Uterus (tissue), 3 donors: ENCODE measurements at regions not wholly inside any gene's neighbourhood (a gene's known extent, or its start where the extent isn't known, plus 50 kb on each side); places are given as distances from the start of the nearest gene placed in this dataset.

Experiments
- DNase-seq, 2 donors: peaks; one replicate each; pipeline ENCODE4 v3.0.0-alpha.2; 2019 to 2020
- H3K27ac ChIP-seq, 2 donors: fragments of 200-600 bp; sonication (generic); 1 replicate in 1 of 2; 2 replicates in 1 of 2; pipeline ENCODE4 v1.5.1; 2016 to 2018
- H3K27me3 ChIP-seq, 2 donors: fragments of 200-600 bp; sonication (generic); one replicate each; pipeline ENCODE4 v1.5.1; 2018 to 2019; ENCODE audit warnings: control low read depth in 1 of 2
- H3K36me3 ChIP-seq, 2 donors: fragments of 200-600 bp; sonication (generic); one replicate each; pipeline ENCODE4 v1.5.1; 2019; ENCODE audit warnings: control low read depth in 1 of 2
- H3K4me1 ChIP-seq, 2 donors: fragments of 200-600 bp; sonication (generic); one replicate each; pipeline ENCODE4 v1.5.1; 2018 to 2019; ENCODE audit warnings: control low read depth in 1 of 2
- H3K4me3 ChIP-seq, 2 donors: fragments of 200-600 bp; sonication (generic); 1 replicate in 1 of 2; 2 replicates in 1 of 2; pipeline ENCODE4 v1.5.1; 2018 to 2019; ENCODE audit warnings: mild to moderate bottlenecking in 1 of 2
- H3K9me3 ChIP-seq, 2 donors: fragments of 200-600 bp; sonication (generic); one replicate each; pipeline ENCODE4 v1.5.1; 2019; ENCODE audit warnings: control low read depth in 1 of 2
- POLR2A ChIP-seq, 2 donors: fragments of 450-650 bp; IDR thresholded peaks; one replicate each; pipeline ENCODE4 v1.6.1; 2016; ENCODE audit warnings: antibody characterized with exemption in 2 of 2, mild to moderate bottlenecking in 1 of 2, moderate library complexity in 1 of 2
- intact Hi-C: fragments of 100-400 bp; cut with DNase I; formaldehyde crosslinking; loops from one replicate; pipeline ENCODE4 v1.15.1; 2023; ENCODE audit warnings: low total_unique reads
- TF ChIP-seq, protein P1 (sequence below), 4 experiments: fragments of 200-600 bp in 2 of 4; fragments of 450-650 bp in 2 of 4; sonication (generic) in 2 of 4; IDR thresholded peaks; one replicate each; pipeline ENCODE4 v1.5.1; 2016 to 2019; ENCODE audit warnings: antibody characterized with exemption in 4 of 4, mild to moderate bottlenecking in 2 of 4, moderate library complexity in 1 of 4
- donor health status: DM: yes; HTN: yes; CAD: no.

DNA sequence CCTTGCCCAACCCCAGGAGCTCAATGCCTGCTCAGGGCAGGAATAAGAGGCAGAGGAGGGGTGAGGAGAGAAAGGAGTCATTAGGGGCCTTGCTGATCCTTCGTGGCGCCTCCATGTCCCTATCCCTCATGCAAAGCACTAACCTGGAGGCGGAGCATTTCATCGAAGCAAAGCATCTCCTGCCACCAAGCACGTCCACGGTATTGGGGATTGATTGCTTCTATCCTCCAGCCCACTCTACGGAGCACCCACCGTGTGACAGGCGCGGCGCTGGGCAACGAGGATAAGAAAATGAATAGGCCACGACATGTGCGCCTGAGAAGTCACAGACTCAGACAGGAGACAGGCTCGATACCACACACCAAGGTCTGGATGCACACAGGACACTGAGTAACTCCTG lies 67.0 kb downstream of the IGLL1 start:
- intact Hi-C loops = no loop called here
- no peak overlapping the region for H3K4me3 ChIP-seq
- no peaks in the 10 kb centered on the region for H3K4me1 ChIP-seq
- no peak overlapping the region for H3K27ac ChIP-seq
- H3K9me3 ChIP-seq = no peaks in the 10 kb centered on the region
- DNase-seq = no peak
- H3K27me3 ChIP-seq = no peaks in the 10 kb centered on the region
- H3K36me3 ChIP-seq = no peaks in the 10 kb centered on the region
- TF ChIP-seq, protein P1, sequence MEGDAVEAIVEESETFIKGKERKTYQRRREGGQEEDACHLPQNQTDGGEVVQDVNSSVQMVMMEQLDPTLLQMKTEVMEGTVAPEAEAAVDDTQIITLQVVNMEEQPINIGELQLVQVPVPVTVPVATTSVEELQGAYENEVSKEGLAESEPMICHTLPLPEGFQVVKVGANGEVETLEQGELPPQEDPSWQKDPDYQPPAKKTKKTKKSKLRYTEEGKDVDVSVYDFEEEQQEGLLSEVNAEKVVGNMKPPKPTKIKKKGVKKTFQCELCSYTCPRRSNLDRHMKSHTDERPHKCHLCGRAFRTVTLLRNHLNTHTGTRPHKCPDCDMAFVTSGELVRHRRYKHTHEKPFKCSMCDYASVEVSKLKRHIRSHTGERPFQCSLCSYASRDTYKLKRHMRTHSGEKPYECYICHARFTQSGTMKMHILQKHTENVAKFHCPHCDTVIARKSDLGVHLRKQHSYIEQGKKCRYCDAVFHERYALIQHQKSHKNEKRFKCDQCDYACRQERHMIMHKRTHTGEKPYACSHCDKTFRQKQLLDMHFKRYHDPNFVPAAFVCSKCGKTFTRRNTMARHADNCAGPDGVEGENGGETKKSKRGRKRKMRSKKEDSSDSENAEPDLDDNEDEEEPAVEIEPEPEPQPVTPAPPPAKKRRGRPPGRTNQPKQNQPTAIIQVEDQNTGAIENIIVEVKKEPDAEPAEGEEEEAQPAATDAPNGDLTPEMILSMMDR (IDR thresholded peaks at IDR 0.05) = no peak
- TF ChIP-seq POLR2A (IDR thresholded peaks at IDR 0.05) = no peak

DNA sequence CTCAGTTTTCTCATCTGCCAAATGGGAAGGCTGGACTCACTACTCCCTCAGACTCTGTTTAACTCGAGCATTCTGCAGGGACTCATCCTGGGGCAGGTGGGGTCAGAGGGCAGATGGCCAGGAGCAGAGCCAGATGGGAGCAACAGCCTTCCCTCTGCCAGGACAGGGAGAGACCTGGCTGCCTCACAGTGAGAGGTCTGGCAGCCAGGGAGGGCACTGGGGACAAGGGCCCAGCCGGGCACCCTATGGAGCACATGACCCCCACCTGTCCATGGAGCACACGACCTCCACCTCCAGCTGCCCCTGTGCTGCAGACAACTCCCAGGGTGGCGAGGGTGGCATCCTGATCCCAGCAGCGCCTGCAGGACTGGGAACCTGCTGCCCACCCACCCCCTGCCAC lies 67.4 kb downstream of the IGLL1 start:
- no peaks in the 10 kb centered on the region for H3K36me3 ChIP-seq
- no peaks in the 10 kb centered on the region for H3K9me3 ChIP-seq
- no peak overlapping the region for H3K4me3 ChIP-seq
- DNase-seq = no peak
- TF ChIP-seq, protein P1 (IDR thresholded peaks at IDR 0.05) = no peak
- no peak for TF ChIP-seq POLR2A (IDR thresholded peaks at IDR 0.05)
- no peaks in the 10 kb centered on the region for H3K27me3 ChIP-seq
- intact Hi-C loops = no loop called here
- H3K4me1 ChIP-seq = no peaks in the 10 kb centered on the region
- H3K27ac ChIP-seq = no peak overlapping the region

DNA sequence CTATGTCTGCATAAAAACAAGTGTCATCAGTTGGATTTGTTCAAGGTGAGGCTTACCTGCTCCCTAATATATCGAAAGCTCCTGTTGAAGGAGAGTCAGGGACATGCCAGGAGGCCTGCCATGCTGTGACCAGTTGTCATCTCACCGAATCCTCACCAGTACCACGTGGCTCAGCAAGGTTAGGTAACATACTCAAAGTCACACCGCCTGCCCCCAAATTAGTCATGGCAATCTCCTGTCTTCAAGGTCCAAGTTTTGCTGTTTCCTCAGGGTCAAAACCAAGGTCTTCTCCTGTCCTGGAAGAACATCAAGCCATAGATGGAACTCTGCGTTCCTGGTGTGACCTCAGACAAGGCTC lies 67.8 kb downstream of the IGLL1 start:
- Histone ChIP-seq H3K4me3 (no peak overlapping the region), H3K9me3 (no peaks in the 10 kb centered on the region), H3K27ac (no peak overlapping the region), H3K36me3 (no peaks in the 10 kb centered on the region), H3K27me3 (no peaks in the 10 kb centered on the region), H3K4me1 (no peaks in the 10 kb centered on the region)
- TF ChIP-seq, protein P1 (IDR thresholded peaks at IDR 0.05) = no peak
- no peak for TF ChIP-seq POLR2A (IDR thresholded peaks at IDR 0.05)
- intact Hi-C loops = no loop called here
- DNase-seq = no peak

GRCh38 chr22:23511627-23512347 lies 68.3 kb downstream of the IGLL1 start:
- Histone ChIP-seq H3K4me3 (no peak overlapping the region), H3K9me3 (no peaks in the 10 kb centered on the region), H3K27me3 (no peaks in the 10 kb centered on the region), H3K36me3 (no peaks in the 10 kb centered on the region), H3K27ac (no peak overlapping the region), H3K4me1 (no peaks in the 10 kb centered on the region)
- no peak for DNase-seq
- intact Hi-C loops = no loop called here
- TF ChIP-seq POLR2A (IDR thresholded peaks at IDR 0.05) = no peak

DNA sequence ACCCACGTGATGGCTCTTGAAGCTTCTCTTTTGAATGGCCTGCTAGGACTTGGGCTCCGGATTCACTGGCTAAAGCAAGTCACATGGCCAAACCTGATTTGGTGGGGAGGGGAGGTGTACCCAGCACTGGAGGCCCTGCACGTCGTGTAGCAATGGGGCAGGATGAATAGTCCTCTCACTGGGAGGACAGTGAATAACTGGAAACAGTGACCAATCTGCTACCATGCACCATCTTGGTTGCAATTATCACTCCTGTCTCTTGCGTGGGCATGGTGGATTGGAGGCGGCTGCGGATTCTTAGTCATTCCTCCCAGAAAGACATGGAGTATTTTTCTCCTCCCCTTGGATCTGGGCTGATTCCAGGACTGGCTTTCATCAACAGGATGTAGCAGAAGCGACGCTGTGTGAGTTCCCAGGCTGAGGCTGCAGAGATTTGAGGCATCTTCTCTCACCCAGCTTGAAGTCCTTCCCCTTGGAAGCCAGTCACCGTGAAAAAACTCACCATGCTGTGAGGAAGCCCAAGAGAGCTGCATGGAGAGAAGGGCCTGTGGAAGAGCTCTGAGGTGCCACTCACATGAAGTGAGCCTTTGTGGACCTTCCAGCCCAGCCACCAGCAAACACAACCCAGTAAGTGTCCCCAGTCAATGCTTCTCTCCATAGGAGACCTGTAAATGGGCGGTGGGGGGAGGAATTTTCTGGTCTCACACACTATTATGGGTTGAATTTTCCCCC lies 70.4 kb downstream of the IGLL1 start:
- Histone ChIP-seq H3K27ac (no peak overlapping the region), H3K27me3 (no peaks in the 10 kb centered on the region), H3K9me3 (no peaks in the 10 kb centered on the region), H3K4me3 (no peak overlapping the region), H3K36me3 (no peaks in the 10 kb centered on the region), H3K4me1 (no peaks in the 10 kb centered on the region)
- TF ChIP-seq, protein P1 (IDR thresholded peaks at IDR 0.05) = no peak
- no peak for TF ChIP-seq POLR2A (IDR thresholded peaks at IDR 0.05)
- intact Hi-C loops = no loop called here
- no peak for DNase-seq
